B cell (primary cell): ENCODE measurements at regions not wholly inside any gene's neighbourhood (a gene's known extent, or its start where the extent isn't known, plus 50 kb on each side); places are given as distances from the start of the nearest gene placed in this dataset.

Experiments
- ATAC-seq: fragments of 200-7000 bp; cut with Tn5 transposase; one replicate; pipeline ENCODE4 v1.10.0; 2021; ENCODE audit warnings: low read depth, mild to moderate bottlenecking, moderate number of reproducible peaks, moderate library complexity
- CTCF ChIA-PET: fragments of 350-600 bp; sonication (Branson Sonifier 250); formaldehyde crosslinking; loops from one replicate; lab custom pipeline; 2021; ENCODE audit warnings: antibody characterized with exemption, inconsistent platforms; lab: Charles Lee
- POLR2A ChIA-PET: fragments of 350-600 bp; sonication (Branson Sonifier 250); formaldehyde crosslinking; loops from one replicate; lab custom pipeline; 2021; ENCODE audit warnings: antibody characterized with exemption; lab: Charles Lee
- DNase-seq: peaks from one replicate; pipeline ENCODE4 v3.0.0; 2013
- H2AFZ ChIP-seq: 2 replicates; pipeline ENCODE4 v1.6.1; 2012; ENCODE audit warnings: mild to moderate bottlenecking, low read depth, low read length; ENCODE audit not compliant: insufficient read depth, poor library complexity, severe bottlenecking
- H3K27ac ChIP-seq, 2 donors: 1 replicate in 1 of 2; 2 replicates in 1 of 2; pipeline ENCODE4 v1.5.1; 2012 to 2013; ENCODE audit warnings: low read length in 2 of 2, mild to moderate bottlenecking in 2 of 2, moderate library complexity in 1 of 2
- H3K27me3 ChIP-seq, 4 experiments: fragments of 200-600 bp in 1 of 4; sonication (generic) in 1 of 4; replicated peaks in 1 of 4; 1 replicate in 2 of 4; 2 replicates in 2 of 4; pipeline versions ENCODE4 v1.6.1 to v1.7.0; 2013 to 2016; ENCODE audit warnings: low read length in 3 of 4, mild to moderate bottlenecking in 2 of 4, mixed read lengths in 1 of 4, moderate library complexity in 1 of 4; ENCODE audit not compliant: insufficient read depth in 4 of 4, control insufficient read depth in 3 of 4; ENCODE audit errors: control extremely low read depth in 1 of 4
- H3K36me3 ChIP-seq, 2 experiments: replicated peaks in 1 of 2; 1 replicate in 1 of 2; 2 replicates in 1 of 2; pipeline versions ENCODE4 v1.6.1 to v1.7.1; 2013; ENCODE audit warnings: low read length in 1 of 2; ENCODE audit not compliant: insufficient read depth in 2 of 2, control insufficient read depth in 1 of 2; ENCODE audit errors: control extremely low read depth in 1 of 2, extremely low read depth in 1 of 2
- H3K4me1 ChIP-seq, 2 donors: fragments of 200-600 bp in 1 of 2; sonication (generic) in 1 of 2; 1 replicate in 1 of 2; 2 replicates in 1 of 2; pipeline versions ENCODE4 v1.5.1 to v1.6.1; 2013 to 2017; ENCODE audit warnings: low read length in 2 of 2; ENCODE audit not compliant: control insufficient read depth in 2 of 2, insufficient read depth in 2 of 2
- H3K4me2 ChIP-seq: replicated peaks from 2 replicates; pipeline ENCODE3; 2012; ENCODE audit warnings: mild to moderate bottlenecking, low read depth, low read length; ENCODE audit not compliant: poor library complexity, severe bottlenecking
- H3K4me3 ChIP-seq, 5 experiments: fragments of 200-600 bp in 1 of 5; sonication (generic) in 1 of 5; 1 replicate in 3 of 5; 2 replicates in 2 of 5; pipeline versions ENCODE4 v1.5.1 to v1.7.0; 2011 to 2016; ENCODE audit warnings: low read length in 4 of 5, mild to moderate bottlenecking in 4 of 5, low read depth in 2 of 5, control low read depth in 1 of 5, moderate library complexity in 1 of 5; ENCODE audit not compliant: insufficient read depth in 1 of 5; ENCODE audit errors: control extremely low read depth in 1 of 5, extremely low read depth in 1 of 5
- H3K79me2 ChIP-seq: fragments of 200-600 bp; sonication (generic); one replicate; pipeline ENCODE4 v1.6.0; 2016; ENCODE audit warnings: low read length; ENCODE audit not compliant: control insufficient read depth, insufficient read depth
- H3K9ac ChIP-seq: fragments of 200-600 bp; sonication (generic); 2 replicates; pipeline ENCODE4 v1.6.1; 2017; ENCODE audit warnings: mild to moderate bottlenecking, low read length, moderate library complexity
- H3K9me3 ChIP-seq, 3 donors: one replicate each; pipeline versions ENCODE4 v1.6.1 to v1.7.1; 2013; ENCODE audit warnings: low read length in 2 of 3; ENCODE audit not compliant: control insufficient read depth in 2 of 3, insufficient read depth in 1 of 3; ENCODE audit errors: control extremely low read depth in 1 of 3
- H4K20me1 ChIP-seq: 2 replicates; pipeline ENCODE4 v1.6.0; 2012; ENCODE audit warnings: mild to moderate bottlenecking, low read length; ENCODE audit not compliant: insufficient read depth, control insufficient read depth, poor library complexity, severe bottlenecking
- H3K27ac Mint-ChIP-seq: one replicate; pipeline ENCODE4 v1.8.0; 2021; ENCODE audit warnings: mixed read lengths
- H3K27me3 Mint-ChIP-seq: one replicate; pipeline ENCODE4 v1.8.0; 2021; ENCODE audit warnings: mixed read lengths
- H3K4me1 Mint-ChIP-seq: one replicate; pipeline ENCODE4 v1.8.0; 2021; ENCODE audit warnings: mixed read lengths
- H3K4me3 Mint-ChIP-seq: one replicate; pipeline ENCODE4 v1.8.0; 2021; ENCODE audit warnings: mixed read lengths
- H3K9me3 Mint-ChIP-seq: one replicate; pipeline ENCODE4 v1.8.0; 2022; ENCODE audit warnings: mixed read lengths; ENCODE audit not compliant: insufficient read depth
- CTCF ChIP-seq: fragments of 200-600 bp; IDR thresholded peaks from one replicate; pipeline ENCODE4 v1.8.0; 2022; ENCODE audit warnings: antibody characterized with exemption, mild to moderate bottlenecking
- EZH2 ChIP-seq: IDR thresholded peaks from 2 replicates; pipeline ENCODE4 v1.6.1; 2012; ENCODE audit warnings: borderline replicate concordance, low read depth, mild to moderate bottlenecking, moderate library complexity, low read length; ENCODE audit not compliant: insufficient read depth, poor library complexity, severe bottlenecking
- WGBS: methylation state at CpG from one replicate; pipeline ENCODE4 v1.1.5; 2013; ENCODE audit warnings: missing lambda C conversion rate; ENCODE audit not compliant: insufficient coverage; 5-methylcytosine and 5-hydroxymethylcytosine counted together
- intact Hi-C: fragments of 100-400 bp; cut with micrococcal nuclease; formaldehyde crosslinking; loops from one replicate; pipeline ENCODE4 v1.10.0; 2022

DNA sequence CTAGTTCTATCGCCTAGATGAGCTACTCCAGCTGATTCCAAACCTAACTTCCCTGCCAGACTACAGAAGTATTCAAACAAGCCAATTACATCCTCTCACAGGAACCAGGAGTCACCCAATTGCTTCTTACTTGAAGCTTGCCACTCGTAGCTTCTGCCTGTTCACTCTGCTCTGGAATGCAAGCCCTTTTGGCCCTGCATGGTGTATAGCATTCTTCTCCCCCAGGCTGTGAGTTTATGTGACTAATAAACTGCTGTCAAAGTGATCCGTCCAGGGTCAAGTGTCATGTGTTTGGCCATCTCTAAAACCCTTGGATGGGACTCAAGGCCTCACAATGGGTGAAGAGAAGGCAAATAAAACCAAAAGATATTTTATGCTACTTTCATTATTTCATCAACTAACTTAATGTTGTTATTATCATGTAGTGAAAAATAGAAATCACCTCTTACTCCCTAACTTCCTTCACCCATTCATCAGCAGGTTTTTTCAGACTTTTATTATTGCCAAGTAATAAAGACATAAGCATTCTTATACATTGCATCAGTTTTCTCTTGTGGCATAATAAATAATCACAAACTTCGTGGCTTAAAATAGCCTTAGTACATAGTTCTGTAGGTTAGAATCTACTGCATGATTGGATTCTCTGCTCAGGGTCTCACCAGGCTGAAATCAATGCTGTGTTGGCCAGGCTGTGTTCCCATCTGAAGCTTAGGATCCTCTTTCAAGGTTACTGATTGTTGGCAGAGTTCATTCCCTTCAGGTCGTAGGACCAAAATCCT is 1981.7 kb upstream of the FLRT2 start:
- no peak for DNase-seq
- H3K27ac Mint-ChIP-seq, result no peak overlapping the region
- 73% methylated on average over 3 of the region's 5 CpGs for WGBS
- no peaks in the 10 kb centered on the region for H3K9me3 ChIP-seq
- ChIA-PET POLR2A (no interaction called here), CTCF (no interaction called here)
- H3K27ac ChIP-seq, result no peak overlapping the region
- H3K9me3 Mint-ChIP-seq, result peaks cover 5% of the 10 kb centered on the region
- no peak for ATAC-seq
- H3K27me3 ChIP-seq, result no peaks in the 10 kb centered on the region
- no peak overlapping the region for H3K4me3 ChIP-seq
- no peaks in the 10 kb centered on the region for H3K36me3 ChIP-seq
- H3K9ac ChIP-seq, result no peak overlapping the region
- H3K4me1 ChIP-seq, result no peaks in the 10 kb centered on the region
- TF ChIP-seq EZH2 (no peak), CTCF (no peak)
- no peaks in the 10 kb centered on the region for H3K79me2 ChIP-seq
- intact Hi-C loops, result no loop called here
- no peak overlapping the region for H3K4me3 Mint-ChIP-seq
- no peaks in the 10 kb centered on the region for H3K27me3 Mint-ChIP-seq
- no peak overlapping the region for H3K4me2 ChIP-seq
- H2AFZ ChIP-seq, result no peak overlapping the region
- no peaks in the 10 kb centered on the region for H3K4me1 Mint-ChIP-seq
- H4K20me1 ChIP-seq, result no peaks in the 10 kb centered on the region

DNA sequence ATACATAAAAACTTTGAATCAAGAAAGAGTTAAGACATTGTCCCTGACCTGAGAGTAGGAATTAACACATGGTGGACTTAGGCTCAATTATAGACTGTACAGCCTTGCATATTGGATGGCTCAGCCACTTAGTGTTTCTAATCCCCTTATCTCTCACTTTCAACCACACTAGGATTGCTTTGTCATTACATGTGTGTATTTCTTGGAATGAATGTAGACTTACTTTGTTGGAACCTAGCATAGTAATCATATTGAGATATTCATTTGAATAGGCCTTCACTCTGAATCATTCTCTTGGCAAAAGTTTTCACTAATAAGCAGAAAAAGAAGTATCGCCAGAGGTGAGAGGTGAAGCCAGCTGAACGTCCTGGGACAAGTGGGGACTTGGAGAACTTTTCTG is 1973.9 kb upstream of the FLRT2 start:
- H3K27ac ChIP-seq, result no peak overlapping the region
- no peaks in the 10 kb centered on the region for H3K27me3 ChIP-seq
- ATAC-seq (no peak), DNase-seq (no peak)
- no peaks in the 10 kb centered on the region for H3K4me1 ChIP-seq
- H3K79me2 ChIP-seq, result no peaks in the 10 kb centered on the region
- 86% methylated on average over 1 of the region's 2 CpGs for WGBS
- no peaks in the 10 kb centered on the region for H4K20me1 ChIP-seq
- no peak overlapping the region for H2AFZ ChIP-seq
- ChIA-PET POLR2A (no interaction called here), CTCF (no interaction called here)
- H3K36me3 ChIP-seq, result no peaks in the 10 kb centered on the region
- Mint-ChIP-seq H3K27me3 (no peaks in the 10 kb centered on the region), H3K9me3 (no peaks in the 10 kb centered on the region), H3K4me1 (no peaks in the 10 kb centered on the region), H3K27ac (no peak overlapping the region), H3K4me3 (no peak overlapping the region)
- TF ChIP-seq CTCF (no peak), EZH2 (no peak)
- no peak overlapping the region for H3K4me2 ChIP-seq
- peaks cover 0 to 2% (median 0%) of the 10 kb centered on the region in 3 donors for H3K9me3 ChIP-seq
- H3K9ac ChIP-seq, result no peak overlapping the region
- H3K4me3 ChIP-seq, result no peak overlapping the region
- intact Hi-C loops, result no loop called here
